H9 (cell line): ENCODE measurements at regions not wholly inside any gene's neighbourhood (a gene's known extent, or its start where the extent isn't known, plus 50 kb on each side); places are given as distances from the start of the nearest gene placed in this dataset.
A peak's percentile ranks its signal among the peaks of the same experiment; 100 is the strongest.

Source experiments
- DNase-seq: peaks from one replicate; pipeline ENCODE4 v3.0.0-alpha.2; 2017
- H2AFZ ChIP-seq: one replicate; pipeline ENCODE4 v1.6.1; 2013; ENCODE audit warnings: mild to moderate bottlenecking, low read length, control low read depth, moderate library complexity
- H2AK5ac ChIP-seq: 2 replicates; pipeline ENCODE4 v1.6.1; 2013; ENCODE audit warnings: low read length, control low read depth, mixed read lengths; ENCODE audit not compliant: insufficient read length
- H2BK120ac ChIP-seq: one replicate; pipeline ENCODE4 v1.6.1; 2013; ENCODE audit warnings: low read depth, mild to moderate bottlenecking, low read length, control low read depth, inconsistent platforms; ENCODE audit not compliant: poor library complexity, severe bottlenecking
- H2BK12ac ChIP-seq: 2 replicates; pipeline ENCODE4 v1.6.1; 2013; ENCODE audit warnings: low read length, control low read depth, mixed read lengths, low read depth; ENCODE audit not compliant: insufficient read length
- H2BK15ac ChIP-seq: 2 replicates; pipeline ENCODE4 v1.6.1; 2013; ENCODE audit warnings: low read depth, low read length, control low read depth
- H2BK20ac ChIP-seq: one replicate; pipeline ENCODE4 v1.6.1; 2013; ENCODE audit warnings: low read depth, mild to moderate bottlenecking, low read length, control low read depth, inconsistent platforms; ENCODE audit not compliant: poor library complexity, severe bottlenecking
- H2BK5ac ChIP-seq: 2 replicates; pipeline ENCODE4 v1.6.1; 2013; ENCODE audit warnings: low read length, control low read depth, mixed read lengths; ENCODE audit not compliant: insufficient read length
- H3K14ac ChIP-seq: 2 replicates; pipeline ENCODE4 v1.6.1; 2013; ENCODE audit warnings: low read length, control low read depth; ENCODE audit not compliant: insufficient read depth
- H3K18ac ChIP-seq: 2 replicates; pipeline ENCODE4 v1.6.1; 2013; ENCODE audit warnings: low read depth, mild to moderate bottlenecking, mixed read lengths, low read length, control low read depth; ENCODE audit not compliant: insufficient read length
- H3K23ac ChIP-seq: 2 replicates; pipeline ENCODE4 v1.6.1; 2013; ENCODE audit warnings: low read length, control low read depth, mixed read lengths, low read depth; ENCODE audit not compliant: insufficient read length
- H3K23me2 ChIP-seq: 2 replicates; pipeline ENCODE4 v1.6.1; 2013; ENCODE audit warnings: low read depth, mild to moderate bottlenecking, mixed read lengths, low read length, control low read depth; ENCODE audit not compliant: insufficient read length, poor library complexity, severe bottlenecking
- H3K27ac ChIP-seq: 2 replicates; pipeline ENCODE4 v1.5.1; 2013; ENCODE audit warnings: low read length, control low read depth, mixed read lengths, low read depth; ENCODE audit not compliant: insufficient read length
- H3K27me3 ChIP-seq: 2 replicates; pipeline ENCODE4 v1.6.1; 2013; ENCODE audit warnings: low read length, control low read depth, inconsistent platforms; ENCODE audit not compliant: insufficient read depth
- H3K4ac ChIP-seq: 2 replicates; pipeline ENCODE4 v1.6.1; 2013; ENCODE audit warnings: low read depth, mild to moderate bottlenecking, control low read depth, inconsistent platforms, low read length, moderate library complexity
- H3K4me1 ChIP-seq: 2 replicates; pipeline ENCODE4 v1.6.1; 2013; ENCODE audit warnings: low read length, control low read depth, inconsistent platforms; ENCODE audit not compliant: insufficient read depth
- H3K4me2 ChIP-seq: 2 replicates; pipeline ENCODE4 v1.6.1; 2013; ENCODE audit warnings: low read length, control low read depth, mixed read lengths; ENCODE audit not compliant: insufficient read length, insufficient read depth
- H3K56ac ChIP-seq: 2 replicates; pipeline ENCODE4 v1.6.1; 2013; ENCODE audit warnings: low read depth, mild to moderate bottlenecking, mixed read lengths, low read length, control low read depth; ENCODE audit not compliant: insufficient read length
- H3K79me1 ChIP-seq: 2 replicates; pipeline ENCODE4 v1.6.1; 2013; ENCODE audit warnings: low read depth, mild to moderate bottlenecking, moderate library complexity, low read length, control low read depth, inconsistent platforms; ENCODE audit not compliant: insufficient read depth, poor library complexity, severe bottlenecking
- H3K79me2 ChIP-seq: 2 replicates; pipeline ENCODE4 v1.6.1; 2013; ENCODE audit warnings: low read length, control low read depth, inconsistent platforms; ENCODE audit not compliant: insufficient read depth
- H3K9ac ChIP-seq: 2 replicates; pipeline ENCODE4 v1.6.1; 2013; ENCODE audit warnings: low read length, control low read depth, mixed read lengths; ENCODE audit not compliant: insufficient read length; ENCODE audit errors: extremely low read depth
- H3K9me3 ChIP-seq: one replicate; pipeline ENCODE4 v1.6.1; 2013; ENCODE audit warnings: low read depth, low read length, inconsistent platforms; ENCODE audit not compliant: control insufficient read depth
- H3T11ph ChIP-seq: one replicate; pipeline ENCODE4 v1.6.1; 2013; ENCODE audit warnings: mild to moderate bottlenecking, low read length, control low read depth, inconsistent platforms
- H4K20me1 ChIP-seq: one replicate; pipeline ENCODE4 v1.6.1; 2013; ENCODE audit not compliant: control insufficient read depth, insufficient read length, insufficient read depth
- H4K5ac ChIP-seq: 2 replicates; pipeline ENCODE4 v1.6.1; 2013; ENCODE audit warnings: low read depth, mild to moderate bottlenecking, mixed read lengths, low read length, control low read depth; ENCODE audit not compliant: insufficient read length
- H4K8ac ChIP-seq: replicated peaks from 2 replicates; pipeline ENCODE4 v1.6.1; 2013; ENCODE audit warnings: low read length, control low read depth, mixed read lengths, low read depth; ENCODE audit not compliant: insufficient read length
- H4K91ac ChIP-seq: 2 replicates; pipeline ENCODE4 v1.6.1; 2013; ENCODE audit warnings: low read depth, mild to moderate bottlenecking, moderate library complexity, mixed read lengths, low read length, control low read depth; ENCODE audit not compliant: insufficient read length
- H3K27ac Mint-ChIP-seq, 3 experiments: 2 replicates in 2 of 3; 3 replicates in 1 of 3; pipeline ENCODE4 v1.8.0; 2020 to 2021; ENCODE audit warnings: mixed read lengths in 3 of 3, mild to moderate bottlenecking in 1 of 3, moderate library complexity in 1 of 3
- H3K27me3 Mint-ChIP-seq: 2 replicates; pipeline ENCODE4 v1.8.0; 2021; ENCODE audit warnings: low read depth, mild to moderate bottlenecking, moderate library complexity, mixed read lengths
- H3K36me3 Mint-ChIP-seq, 3 experiments: 2 replicates in 2 of 3; 3 replicates in 1 of 3; pipeline ENCODE4 v1.8.0; 2020 to 2021; ENCODE audit warnings: low read depth in 3 of 3, mixed read lengths in 3 of 3; ENCODE audit not compliant: insufficient read depth in 1 of 3
- H3K4me1 Mint-ChIP-seq, 2 experiments: 2 replicates each; pipeline ENCODE4 v1.8.0; 2020; ENCODE audit warnings: mixed read lengths in 2 of 2
- H3K4me3 Mint-ChIP-seq, 2 experiments: 2 replicates in 1 of 2; 3 replicates in 1 of 2; pipeline ENCODE4 v1.8.0; 2020 to 2021; ENCODE audit warnings: mild to moderate bottlenecking in 2 of 2, mixed read lengths in 2 of 2, moderate library complexity in 1 of 2
- H3K9me3 Mint-ChIP-seq, 2 experiments: 2 replicates in 1 of 2; 3 replicates in 1 of 2; pipeline ENCODE4 v1.8.0; 2020; ENCODE audit warnings: mild to moderate bottlenecking in 2 of 2, mixed read lengths in 2 of 2, moderate library complexity in 1 of 2
- CTCF ChIP-seq: fragments of 200-600 bp; sonication (generic); conservative IDR thresholded peaks from 3 replicates; pipeline ENCODE4 v1.8.0; 2021; ENCODE audit warnings: antibody characterized with exemption, mild to moderate bottlenecking
- WGBS: extraction: QIAGEN DNeasy Blood & Tissue Kit; methylation state at CpG from one replicate; pipeline ENCODE4 v1.1.7; 2013; ENCODE audit warnings: missing lambda C conversion rate, low lambda C conversion rate, mixed read lengths; ENCODE audit not compliant: insufficient read length; ENCODE audit errors: extremely low coverage; 5-methylcytosine and 5-hydroxymethylcytosine counted together

GRCh38 chr15:93451265-93451664 is 362.3 kb upstream of the RGMA start:
- no peak overlapping the region for H3K56ac ChIP-seq
- no peak overlapping the region for H4K5ac ChIP-seq
- no peaks in the 10 kb centered on the region for H3K27me3 ChIP-seq
- H3K4ac ChIP-seq, result no peak overlapping the region
- H4K20me1 ChIP-seq, result no peaks in the 10 kb centered on the region
- H4K91ac ChIP-seq, result no peak overlapping the region
- no peak overlapping the region for H2BK12ac ChIP-seq
- no peak overlapping the region for H2AK5ac ChIP-seq
- H2BK20ac ChIP-seq, result no peak overlapping the region
- no peak overlapping the region for H3K4me2 ChIP-seq
- DNase-seq, result no peak
- no peaks in the 10 kb centered on the region for H3K79me1 ChIP-seq
- H3K79me2 ChIP-seq, result no peaks in the 10 kb centered on the region
- no peak overlapping the region for H3K18ac ChIP-seq
- H2AFZ ChIP-seq, result no peak overlapping the region
- H3K27ac ChIP-seq, result no peak overlapping the region
- peaks cover 5% of the 10 kb centered on the region for H3K4me1 ChIP-seq
- Mint-ChIP-seq H3K27me3 (no peaks in the 10 kb centered on the region; the same call in none of the 2 replicates), H3K4me1 (peaks cover 25 to 26% of the 10 kb centered on the region in 2 experiments), H3K36me3 (peaks cover 0 to 2% (median 0%) of the 10 kb centered on the region in 3 experiments; a peak in 2 of 7 replicates), H3K9me3 (peaks cover 5 to 6% of the 10 kb centered on the region in 2 experiments; a peak in 3 of 5 replicates), H3K27ac (peak overlapping the region in 2 of 3 experiments; percentile 21 to 33; a peak in 2 of 7 replicates), H3K4me3 (no peak overlapping the region)
- no peaks in the 10 kb centered on the region for H3K9me3 ChIP-seq
- H3K23ac ChIP-seq, result no peak overlapping the region
- no peak overlapping the region for H4K8ac ChIP-seq
- no peak overlapping the region for H2BK15ac ChIP-seq
- H3K9ac ChIP-seq, result no peak overlapping the region
- TF ChIP-seq CTCF, result no peak
- H2BK5ac ChIP-seq, result no peak overlapping the region
- H2BK120ac ChIP-seq, result no peak overlapping the region
- no CpG with 5 or more reads among the region's 6 CpGs for WGBS
- H3K14ac ChIP-seq, result no peak overlapping the region
- H3K23me2 ChIP-seq, result no peaks in the 10 kb centered on the region
- no peak overlapping the region for H3T11ph ChIP-seq
